RKO (cell line): ENCODE measurements at regions not wholly inside any gene's neighbourhood (a gene's known extent, or its start where the extent isn't known, plus 50 kb on each side); places are given as distances from the start of the nearest gene placed in this dataset.
"Not testable (repeated sequence)": the region's sequence is repeated elsewhere in the genome, so short reads cannot be mapped to it uniquely, and the experiment has no call there.

ENCODE experiments used
- DNase-seq: peaks from one replicate; pipeline ENCODE4 v3.0.0-alpha.2; 2016; ENCODE audit warnings: low spot score

- no peak for DNase-seq
Measured at GRCh38 chr22:47351836-47352579, 589.6 kb downstream of the TBC1D22A start.

- not testable (repeated sequence) for DNase-seq
Measured at GRCh38 chr22:47346287-47346686, 583.8 kb downstream of the TBC1D22A start.

DNA sequence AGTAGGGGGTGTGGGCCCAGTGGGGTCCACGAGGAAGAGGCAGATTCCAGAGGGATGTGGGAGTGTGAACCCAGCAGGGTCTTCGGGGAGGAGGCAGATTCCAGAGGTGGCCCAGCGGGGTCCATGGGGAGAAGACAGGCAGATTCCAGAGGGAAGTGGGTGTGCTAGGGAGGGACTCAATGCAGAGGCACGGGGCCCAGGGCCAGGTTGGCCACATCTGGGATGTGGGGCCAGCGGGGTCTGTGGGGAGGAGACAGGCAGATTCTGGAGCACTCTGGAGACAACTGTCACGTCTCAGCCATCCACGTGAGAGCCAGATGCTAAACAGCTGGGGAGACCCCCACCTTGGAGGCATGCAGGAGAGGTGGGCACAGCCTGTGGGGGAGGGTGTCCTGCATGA, 582.6 kb downstream of the TBC1D22A start:
- DNase-seq = no peak

- no peak for DNase-seq
Measured at GRCh38 chr22:47344414-47344813, 582.0 kb downstream of the TBC1D22A start.

DNA sequence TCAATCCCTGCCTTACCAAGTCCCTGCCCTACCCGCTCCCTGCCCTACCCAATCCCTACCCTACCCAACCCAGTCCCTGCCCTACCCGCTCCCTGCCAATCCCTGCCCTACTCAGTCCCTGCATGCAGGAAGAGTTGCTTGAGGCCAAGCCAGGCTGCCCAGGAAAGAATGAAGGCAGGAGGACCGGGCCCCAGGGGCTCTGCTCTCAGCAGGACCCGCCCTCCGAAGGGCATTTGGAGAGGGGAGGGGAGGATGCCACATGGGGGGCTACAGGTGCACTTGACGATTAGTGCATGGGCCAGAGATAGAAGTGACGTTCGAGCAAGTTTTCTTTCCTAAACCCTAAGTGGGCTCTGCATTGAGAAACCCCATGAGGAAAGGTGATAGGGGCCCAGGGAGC, 581.2 kb downstream of the TBC1D22A start:
- DNase-seq = no peak

DNA sequence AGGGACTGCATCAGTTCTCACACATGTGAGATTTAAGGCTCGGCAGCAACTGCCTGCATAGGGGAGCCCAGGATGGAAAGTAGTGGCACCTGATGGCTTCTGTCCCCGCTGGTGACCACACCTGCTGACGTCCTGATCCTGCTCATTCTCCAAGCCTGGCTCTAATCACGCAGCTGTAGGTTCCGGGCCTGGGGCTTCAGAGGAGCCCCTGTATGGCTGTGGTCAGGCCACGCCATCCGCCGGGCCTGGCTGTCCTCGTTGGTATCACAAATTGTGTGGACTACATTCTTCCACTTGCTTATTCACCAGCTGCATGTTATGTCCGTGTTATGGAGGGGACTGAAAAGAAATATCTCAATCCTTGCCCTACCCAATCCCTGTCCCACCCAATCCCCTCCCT, 580.0 kb downstream of the TBC1D22A start:
- DNase-seq = no peak

DNA sequence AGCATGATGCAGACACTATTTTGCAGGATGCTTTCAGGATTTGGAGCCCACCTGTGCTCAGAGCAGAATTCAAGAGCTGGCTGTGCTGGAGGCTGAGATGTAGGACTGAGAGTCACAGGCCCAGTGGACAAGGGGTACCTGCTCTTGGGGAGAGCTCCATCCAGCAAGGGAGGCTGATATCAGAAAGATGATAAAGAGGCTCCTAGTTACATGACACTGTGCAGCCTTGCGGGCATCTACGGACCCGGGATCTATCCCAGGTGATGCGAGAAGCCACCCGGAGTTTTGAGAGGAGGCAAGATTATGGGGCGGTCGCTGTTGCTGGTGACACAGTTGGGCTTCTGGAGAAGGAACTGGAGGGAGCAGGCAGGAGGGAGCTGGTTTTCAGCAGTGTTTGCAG, 579.0 kb downstream of the TBC1D22A start:
- no peak for DNase-seq

GRCh38 chr22:47340851-47341436, 578.5 kb downstream of the TBC1D22A start:
- DNase-seq = peak; percentile 1

DNA sequence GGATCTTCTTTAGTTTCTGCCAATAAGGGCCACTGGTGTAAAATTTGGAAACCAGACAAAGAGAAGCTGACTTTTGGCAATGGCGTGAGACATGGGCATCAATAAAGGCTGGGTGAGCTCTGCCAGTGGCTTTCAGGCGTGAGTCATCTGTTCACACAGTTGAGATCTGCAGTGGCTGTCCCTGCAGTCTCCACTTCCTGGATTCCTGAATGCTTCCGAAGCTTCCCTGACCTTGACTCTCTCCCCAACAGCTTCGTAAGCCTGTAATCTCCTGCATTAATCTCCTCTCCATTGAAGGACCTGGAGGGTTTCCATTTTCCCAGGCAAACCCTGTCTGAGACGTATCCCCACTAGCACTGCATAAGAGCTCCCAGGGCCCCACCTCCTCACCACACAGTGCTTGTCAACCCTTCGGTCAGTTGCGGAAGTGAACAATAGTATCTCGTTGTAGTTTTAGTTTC, 574.7 kb downstream of the TBC1D22A start:
- DNase-seq = peak; percentile 65

- no peak for DNase-seq
Measured at GRCh38 chr22:47335958-47336357, 573.5 kb downstream of the TBC1D22A start.

DNA sequence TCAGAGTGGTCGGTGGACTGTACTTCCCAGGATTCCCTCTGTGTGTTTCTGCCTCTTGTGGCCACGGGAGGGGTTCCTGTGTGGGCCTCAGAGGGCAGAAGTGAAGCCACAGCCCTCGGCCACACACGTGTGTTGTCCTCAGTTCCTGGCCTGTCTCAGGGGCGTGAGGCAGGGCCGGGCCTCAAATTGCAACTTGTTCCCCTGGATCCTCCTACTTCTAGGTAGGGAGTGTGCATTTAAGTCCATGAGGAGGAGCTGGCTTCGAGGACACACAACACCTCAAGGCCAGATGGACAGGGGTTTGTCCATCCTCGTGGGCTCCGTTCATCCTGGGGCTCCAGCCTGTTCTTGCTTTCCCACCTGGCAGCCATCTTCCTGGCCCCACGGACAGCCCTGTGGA, 573.0 kb downstream of the TBC1D22A start:
- no peak for DNase-seq

- DNase-seq = no peak
Measured at GRCh38 chr22:47334601-47335000, 572.2 kb downstream of the TBC1D22A start.

- DNase-seq = peak; percentile 12
Measured at GRCh38 chr22:47333625-47334024, 571.2 kb downstream of the TBC1D22A start.

GRCh38 chr22:47332246-47332980, 570.0 kb downstream of the TBC1D22A start:
- no peak for DNase-seq

- DNase-seq = no peak
Measured at GRCh38 chr22:47331750-47332149, 569.3 kb downstream of the TBC1D22A start.

GRCh38 chr22:47329727-47330650, 567.5 kb downstream of the TBC1D22A start:
- DNase-seq = no peak

GRCh38 chr22:47328550-47329243, 566.2 kb downstream of the TBC1D22A start:
- peak; percentile 74 for DNase-seq

- no peak for DNase-seq
Measured at GRCh38 chr22:47327241-47327640, 564.8 kb downstream of the TBC1D22A start.

- DNase-seq = no peak
Measured at GRCh38 chr22:47325249-47325648, 562.8 kb downstream of the TBC1D22A start.

- DNase-seq = no peak
Measured at GRCh38 chr22:47324435-47324990, 562.1 kb downstream of the TBC1D22A start.

DNA sequence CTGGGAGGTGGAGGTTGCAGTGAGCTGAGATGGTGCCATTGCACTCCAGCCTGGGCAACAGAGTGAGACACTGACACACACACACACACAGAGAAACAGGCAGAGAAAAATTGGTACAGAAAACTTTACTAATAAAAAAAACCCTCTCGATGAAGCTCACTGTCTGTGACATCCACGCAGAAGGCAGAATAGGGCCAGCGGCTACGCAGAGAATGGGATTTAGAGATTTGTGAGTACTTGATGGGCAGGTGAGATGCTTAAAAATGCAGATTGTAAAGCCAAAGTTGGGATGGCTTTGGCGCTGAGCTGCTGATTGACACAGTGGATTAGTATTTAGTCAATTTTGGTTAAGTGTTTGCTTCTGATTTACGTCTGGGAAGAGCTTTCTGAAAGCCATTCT, 561.1 kb downstream of the TBC1D22A start:
- DNase-seq = no peak
